ENCODE measurements at regions not wholly inside any gene's neighbourhood (a gene's known extent, or its start where the extent isn't known, plus 50 kb on each side); places are given as distances from the start of the nearest gene placed in this dataset.
"Not testable (repeated sequence)": the region's sequence is repeated elsewhere in the genome, so short reads cannot be mapped to it uniquely, and the experiment has no call there.

DNA sequence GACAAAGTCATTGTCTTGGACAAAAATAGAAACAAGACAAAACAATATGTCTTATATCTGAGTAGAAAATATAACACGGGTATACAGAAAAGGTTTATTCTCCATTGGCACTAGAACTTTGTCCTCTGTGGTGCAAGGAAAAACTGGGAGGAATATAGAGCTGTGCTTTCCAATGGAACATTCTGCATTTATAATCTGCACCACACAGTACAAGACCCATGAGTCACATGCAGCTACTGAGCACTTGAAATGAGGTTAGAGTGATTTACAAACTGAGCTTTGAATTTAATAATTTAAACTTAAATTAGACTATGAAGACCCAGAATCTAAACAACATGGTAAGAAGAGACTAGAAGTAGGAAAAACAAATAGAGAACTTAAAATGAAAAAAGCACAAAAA lies 86.1 kb downstream of the RAP2A start:
- DNase-seq (ENCODE audit: low spot score), result no peak

DNA sequence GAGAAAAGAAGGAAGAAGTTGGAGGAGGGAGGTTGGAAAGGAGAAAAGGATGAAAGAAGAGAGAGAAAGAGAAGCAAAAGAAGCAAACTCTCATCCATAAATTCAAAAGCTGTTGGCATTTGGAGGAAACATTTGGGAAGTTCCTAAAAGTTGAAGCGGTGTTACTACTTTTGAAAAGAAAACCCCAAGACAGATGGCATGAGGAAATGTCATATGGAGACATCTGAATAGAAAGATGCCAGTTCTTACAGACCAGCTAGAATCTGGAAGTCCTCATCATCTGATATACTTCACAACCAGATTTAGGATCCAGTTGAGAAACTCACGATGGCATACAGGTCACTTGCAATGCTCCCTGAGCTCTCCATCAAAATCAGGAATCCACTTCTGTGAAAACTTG lies 86.9 kb downstream of the RAP2A start:
- no peak for DNase-seq (ENCODE audit: low spot score)

DNA sequence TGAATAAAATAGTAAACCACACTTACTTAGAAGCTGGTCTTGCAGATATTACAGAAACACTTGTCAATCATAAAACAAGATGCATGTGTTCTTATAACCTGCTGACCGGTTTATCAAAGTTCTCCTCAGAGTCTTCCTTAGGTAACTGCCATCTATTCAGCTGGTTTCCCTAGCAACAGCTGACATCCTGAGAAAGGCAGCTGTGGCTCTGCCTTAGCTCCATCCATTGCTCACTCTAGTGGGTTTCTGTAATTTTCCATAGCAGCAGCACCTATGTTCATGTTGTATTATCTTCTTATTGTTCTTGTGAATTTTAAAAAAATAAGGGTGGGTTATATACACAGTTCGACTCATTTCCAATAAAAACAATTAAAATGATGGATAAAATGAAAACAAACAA lies 87.8 kb downstream of the RAP2A start:
- no peak for DNase-seq (ENCODE audit: low spot score)

DNA sequence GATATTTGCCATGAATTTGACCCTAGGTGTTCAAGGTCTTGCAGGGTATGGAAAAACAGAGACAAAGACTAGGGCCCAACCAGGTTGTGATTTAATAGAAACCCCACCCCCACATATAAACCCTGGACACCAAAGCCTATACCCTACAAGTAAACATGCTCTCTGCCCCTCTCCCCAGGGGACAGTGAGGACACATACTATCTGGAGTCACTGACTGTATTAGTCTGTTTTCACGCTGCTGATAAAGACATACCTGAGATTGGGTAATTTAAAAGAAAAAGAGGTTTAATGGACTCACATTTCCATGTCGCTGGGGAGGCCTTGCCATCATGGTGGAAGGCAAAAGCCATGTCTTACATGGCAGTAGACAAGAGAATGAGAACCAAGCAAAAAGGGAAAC lies 88.3 kb downstream of the RAP2A start:
- DNase-seq (ENCODE audit: low spot score), result no peak

DNA sequence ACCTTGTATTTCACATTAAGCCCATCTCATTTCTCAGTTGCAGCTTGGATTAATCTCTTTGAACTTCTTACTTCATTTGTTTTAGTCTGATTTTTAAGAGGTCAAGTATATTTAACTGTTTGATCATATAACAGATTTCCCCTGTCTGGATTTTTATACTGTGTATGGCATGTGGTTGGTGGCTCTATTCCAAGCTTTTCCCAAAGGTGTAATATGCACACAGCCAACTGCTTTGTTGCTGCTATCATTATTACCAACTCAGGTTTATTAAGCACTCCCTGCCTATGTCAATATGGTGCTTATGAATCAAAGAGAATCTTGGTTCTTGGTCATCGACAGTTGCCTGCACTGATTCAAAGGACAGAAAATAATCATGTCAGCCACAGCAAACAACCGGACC lies 92.6 kb downstream of the RAP2A start:
- no peak for DNase-seq (ENCODE audit: low spot score)

DNA sequence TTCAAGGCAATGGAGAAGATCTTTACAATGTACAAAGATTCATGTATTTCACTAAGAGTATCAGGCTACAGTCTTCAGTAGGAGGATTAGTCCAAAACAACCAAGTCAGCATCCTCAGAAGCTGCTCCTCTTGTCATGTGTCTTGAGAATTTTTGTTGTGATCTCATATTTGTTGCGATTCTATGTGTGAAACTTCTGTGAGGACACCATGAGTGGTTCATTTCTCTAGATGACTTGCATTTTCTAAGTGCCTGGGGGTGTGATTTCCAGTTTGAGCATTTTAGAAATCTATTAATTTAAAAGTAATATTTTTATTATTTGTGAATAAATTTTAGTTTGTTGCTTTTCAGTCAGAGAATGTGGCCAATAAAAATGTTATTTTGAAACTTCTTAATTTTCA lies 94.5 kb downstream of the RAP2A start:
- DNase-seq (ENCODE audit: low spot score), result no peak

DNA sequence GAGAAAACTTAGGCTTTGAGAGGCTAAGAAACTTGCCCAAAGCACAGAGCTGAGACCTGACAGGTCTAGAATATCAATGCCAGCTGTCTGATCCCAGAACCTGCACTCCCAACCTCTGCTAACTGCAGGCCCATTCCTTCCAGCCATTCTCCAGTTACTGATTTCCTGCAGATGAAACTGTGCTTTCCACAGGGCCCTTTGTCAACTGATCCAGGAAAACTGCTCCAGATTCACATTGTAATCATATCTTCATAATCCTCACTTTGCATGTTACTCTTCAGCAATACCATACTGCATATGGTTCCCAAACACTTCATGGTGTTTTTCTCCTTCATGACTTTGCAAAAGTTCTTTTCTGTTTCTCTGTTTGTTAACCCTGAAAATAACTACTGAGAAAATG lies 100.6 kb downstream of the RAP2A start:
- no peak for DNase-seq (ENCODE audit: low spot score)

DNA sequence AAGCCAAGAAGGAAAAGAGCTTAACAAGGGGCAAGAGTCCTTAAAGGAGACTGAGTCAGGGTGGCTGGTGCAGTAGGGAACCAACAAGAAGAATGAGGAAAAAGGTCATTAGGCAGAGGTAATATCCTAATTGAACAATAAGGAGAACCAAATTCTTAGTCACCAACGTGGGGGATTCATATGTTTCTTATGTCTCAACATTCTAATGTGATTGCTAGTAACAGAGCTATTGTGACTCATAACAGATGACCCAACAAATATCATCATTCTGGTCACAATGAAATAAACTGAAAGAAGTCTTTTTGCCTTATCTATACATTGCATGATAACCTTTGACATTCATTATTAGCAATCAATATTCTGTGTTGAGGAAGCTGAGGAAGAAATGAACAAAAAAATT lies 101.6 kb downstream of the RAP2A start:
- peak; percentile 14 for DNase-seq (ENCODE audit: low spot score)

DNA sequence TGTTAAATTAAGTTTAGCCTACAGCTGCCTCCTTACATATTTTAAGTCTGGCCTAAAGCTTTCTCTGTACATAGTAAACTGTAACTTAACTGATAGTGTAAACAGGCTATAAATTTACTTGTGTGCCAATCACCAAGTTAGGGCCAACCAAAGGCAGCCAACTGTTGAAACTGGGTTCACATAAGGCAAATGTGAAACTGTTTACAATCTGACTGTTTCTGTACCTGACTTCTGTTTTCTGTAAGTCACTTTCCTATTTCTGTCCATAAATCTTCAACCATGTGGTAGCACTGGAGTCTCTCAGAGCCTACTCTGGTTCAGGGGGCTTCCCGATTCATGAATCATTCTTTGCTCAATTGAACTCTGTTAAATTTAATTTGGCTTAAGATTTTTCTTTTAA lies 103.1 kb downstream of the RAP2A start:
- DNase-seq (ENCODE audit: low spot score), result no peak

DNA sequence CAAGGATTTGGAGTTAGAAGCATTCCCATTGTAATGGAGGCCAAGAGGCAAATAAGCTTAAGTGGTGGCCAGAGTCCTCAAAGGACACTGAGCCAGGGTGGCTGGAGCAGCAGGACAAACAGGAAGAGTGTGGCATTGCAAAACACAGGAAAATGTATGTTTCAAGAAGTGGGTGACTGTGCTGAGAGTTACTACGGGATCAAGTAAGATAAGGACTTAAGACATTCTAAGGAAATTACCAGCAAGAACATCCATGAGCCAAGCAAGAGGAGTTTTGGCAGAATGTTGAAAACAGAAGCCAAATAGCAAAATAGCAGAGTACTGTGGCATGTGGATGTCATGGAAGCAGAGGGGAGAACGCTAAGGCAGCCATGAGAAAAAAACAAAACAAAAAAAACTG lies 104.2 kb downstream of the RAP2A start:
- no peak for DNase-seq (ENCODE audit: low spot score)

DNA sequence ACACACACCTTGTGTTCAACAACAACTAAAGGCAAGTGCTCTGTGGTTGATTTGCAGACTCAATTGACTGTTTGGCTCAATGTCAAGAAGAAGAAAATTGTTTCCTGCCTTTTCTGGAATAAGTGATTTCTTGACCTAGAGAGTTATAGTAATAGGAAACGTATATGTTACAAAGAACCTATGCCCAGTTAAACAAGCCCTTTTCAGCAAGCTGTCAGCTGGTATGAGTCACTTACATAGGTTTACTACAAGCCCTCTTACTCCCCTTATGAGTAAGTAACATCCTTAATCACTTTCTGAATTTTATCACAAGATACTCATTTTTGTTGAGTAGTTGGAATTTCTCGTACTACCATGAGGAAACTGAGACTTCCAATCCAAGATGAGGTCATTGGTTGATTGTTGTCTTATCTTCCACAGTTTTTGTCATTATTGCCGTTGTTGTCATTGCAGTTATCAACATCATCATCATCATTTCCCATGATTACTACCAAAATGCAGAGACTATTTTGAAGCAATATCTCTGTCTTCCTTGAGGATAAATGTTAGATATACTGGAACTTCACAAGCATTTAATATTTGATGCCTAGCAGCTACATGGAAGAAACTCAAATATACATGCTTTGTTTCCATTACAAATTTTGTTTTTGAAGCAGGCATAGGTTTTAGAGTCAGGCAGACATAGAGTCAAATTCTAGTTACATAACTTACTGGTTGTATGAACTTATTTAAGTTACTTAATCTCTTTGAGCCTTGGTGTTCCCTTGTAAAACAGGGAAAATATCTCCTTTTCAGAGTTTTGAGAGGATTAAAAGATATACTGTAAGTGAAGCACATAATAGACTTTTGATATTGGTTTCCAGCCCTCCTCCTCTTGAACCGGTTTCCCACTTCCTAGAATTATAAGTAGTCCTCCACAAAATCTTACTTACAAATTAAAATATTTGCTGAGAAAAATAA lies 106.0 kb downstream of the RAP2A start:
- DNase-seq (ENCODE audit: low spot score), result no peak

DNA sequence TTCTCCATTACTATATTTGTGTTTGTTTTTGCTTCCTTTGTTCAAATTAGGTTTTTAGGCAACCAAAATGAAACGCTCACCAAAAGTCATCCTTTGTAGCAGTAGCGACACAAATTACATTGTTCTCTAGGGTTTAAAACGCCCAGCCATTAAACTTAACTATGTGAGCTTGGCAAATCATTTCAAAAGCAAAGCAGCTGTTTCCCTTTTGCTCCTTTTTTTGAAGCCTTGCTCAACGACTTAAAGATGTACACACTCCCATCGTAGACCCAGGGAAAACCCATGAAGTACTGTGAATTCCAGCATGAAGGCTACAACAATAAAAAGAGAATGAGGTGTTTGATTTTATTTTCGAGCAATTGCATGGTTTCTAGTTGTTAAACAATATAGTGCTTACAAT lies 106.7 kb downstream of the RAP2A start:
- no peak for DNase-seq (ENCODE audit: low spot score)

DNA sequence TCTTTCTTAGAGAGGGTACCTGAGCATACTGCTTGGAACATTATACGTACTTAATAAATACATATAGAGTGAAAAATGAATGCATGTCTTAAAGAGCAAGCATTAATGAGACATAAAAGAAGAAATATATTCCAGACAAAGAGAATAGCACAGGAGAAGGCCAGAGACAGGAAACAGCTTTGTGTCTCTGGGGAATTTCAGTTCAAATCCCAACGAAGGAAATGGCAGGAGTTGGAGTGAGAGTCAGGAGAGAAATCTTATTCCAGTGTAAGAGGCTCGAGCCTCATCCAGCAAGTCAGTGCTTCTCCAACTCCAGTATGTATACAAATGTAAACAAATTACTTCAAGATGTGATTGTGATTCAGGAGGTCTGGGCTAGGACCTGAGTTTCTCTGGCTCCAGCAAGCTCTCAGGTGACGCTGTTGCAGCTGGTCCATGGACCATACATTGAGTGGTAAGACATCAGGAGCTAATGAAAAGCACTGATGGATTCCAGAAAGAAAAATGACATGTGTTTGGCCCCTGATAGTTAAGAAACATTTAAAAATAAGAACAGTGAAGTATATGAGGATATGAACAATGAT lies 108.2 kb downstream of the RAP2A start:
- DNase-seq (ENCODE audit: low spot score), result no peak

DNA sequence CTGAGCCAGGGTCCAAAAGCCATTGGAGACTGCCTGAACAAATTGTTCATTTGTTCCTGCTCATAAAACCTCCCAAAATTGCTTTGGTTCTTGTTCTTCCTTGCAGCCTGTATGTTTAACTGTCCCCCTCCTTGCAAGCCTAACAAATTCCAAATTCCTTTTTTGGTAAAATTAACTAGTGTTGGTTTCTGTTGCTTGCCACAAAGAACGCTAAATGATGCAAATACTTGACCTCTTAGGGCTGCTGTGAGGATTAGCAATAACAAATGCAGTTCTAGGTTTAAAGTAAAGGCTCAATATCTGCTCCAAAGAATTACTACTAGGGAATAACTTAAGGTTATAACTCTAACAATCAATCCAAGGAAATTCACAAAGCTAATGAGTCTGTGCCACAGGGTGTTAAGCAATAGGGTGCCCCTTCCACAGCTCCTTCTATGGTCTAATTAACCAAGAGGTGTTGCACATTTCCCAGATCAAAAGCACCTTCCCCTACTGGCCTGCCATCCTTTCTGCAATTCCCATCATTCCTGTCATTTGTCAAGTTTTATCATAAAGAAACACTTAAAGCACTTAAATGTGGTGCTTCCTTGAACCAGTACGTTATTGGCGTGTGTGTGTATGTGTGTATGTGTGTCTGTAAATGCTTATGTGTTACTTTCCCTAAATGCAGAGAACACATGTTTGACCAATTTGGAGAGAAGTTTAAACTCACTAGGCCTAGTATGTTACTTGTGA lies 110.2 kb downstream of the RAP2A start:
- DNase-seq (ENCODE audit: low spot score), result no peak

DNA sequence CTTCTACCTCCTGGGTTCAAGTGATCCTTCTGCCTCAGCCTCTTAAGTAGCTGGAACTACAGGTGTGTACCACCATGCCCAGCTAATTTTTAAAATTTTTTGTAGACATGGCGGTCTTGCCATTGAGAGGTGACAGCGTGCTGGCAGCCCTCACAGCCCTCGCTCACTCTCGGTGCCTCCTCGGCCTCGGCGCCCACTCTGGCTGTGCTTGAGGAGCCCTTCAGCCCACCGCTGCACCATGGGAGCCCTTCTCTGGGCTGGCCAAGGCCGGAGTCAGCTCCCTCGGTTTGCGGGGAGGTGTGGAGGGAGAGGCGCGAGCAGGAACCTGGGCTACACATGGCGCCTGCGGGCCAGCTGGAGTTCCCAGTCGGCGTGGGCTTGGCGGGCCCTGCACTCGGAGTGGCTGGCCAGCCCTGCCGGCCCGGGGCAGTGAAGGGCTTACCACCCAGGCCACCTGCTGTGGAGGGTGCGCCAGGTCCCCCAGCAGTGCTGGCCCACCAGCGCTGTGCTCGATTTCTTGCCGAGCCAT lies 111.1 kb downstream of the RAP2A start:
- DNase-seq (ENCODE audit: low spot score), result not testable (repeated sequence)

DNA sequence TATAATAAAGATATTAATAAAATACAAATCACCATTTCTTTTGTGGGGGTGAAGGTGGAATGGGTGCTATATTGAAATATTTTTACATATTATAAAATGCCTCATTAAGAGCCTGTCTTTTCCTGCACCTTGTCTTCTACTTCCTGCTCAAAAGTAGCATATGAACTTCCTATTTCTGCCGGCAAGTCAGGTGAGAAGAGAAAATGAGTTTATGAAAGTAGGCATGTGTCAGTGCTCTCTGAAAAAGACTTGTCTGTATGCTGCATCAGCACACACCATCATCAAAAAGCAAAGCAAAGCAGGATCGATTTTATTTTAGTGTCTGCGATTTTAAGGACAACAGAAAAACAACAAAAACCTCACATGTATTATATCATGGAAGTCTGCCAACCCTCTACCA lies 114.2 kb downstream of the RAP2A start:
- no peak for DNase-seq (ENCODE audit: low spot score)

DNA sequence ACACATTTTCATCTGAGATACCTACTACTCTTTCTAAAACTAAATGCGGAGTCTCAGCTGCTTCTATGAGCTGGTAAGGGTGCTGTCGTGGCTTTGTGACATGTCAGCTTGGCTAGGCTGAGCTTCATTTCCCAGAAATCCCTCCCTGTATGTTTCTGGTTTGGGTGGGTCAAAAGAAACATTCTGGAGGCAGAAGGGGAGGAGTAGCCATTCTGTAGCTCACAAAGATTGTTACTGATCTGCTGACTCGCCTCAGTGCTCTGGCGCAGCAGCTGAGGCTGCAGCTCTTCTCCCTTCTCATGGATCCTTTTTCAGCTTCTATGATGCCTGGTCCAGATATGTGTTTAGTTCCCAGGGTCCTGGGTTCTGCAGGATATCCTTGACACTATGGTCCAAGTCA lies 114.7 kb downstream of the RAP2A start:
- DNase-seq (ENCODE audit: low spot score), result no peak

DNA sequence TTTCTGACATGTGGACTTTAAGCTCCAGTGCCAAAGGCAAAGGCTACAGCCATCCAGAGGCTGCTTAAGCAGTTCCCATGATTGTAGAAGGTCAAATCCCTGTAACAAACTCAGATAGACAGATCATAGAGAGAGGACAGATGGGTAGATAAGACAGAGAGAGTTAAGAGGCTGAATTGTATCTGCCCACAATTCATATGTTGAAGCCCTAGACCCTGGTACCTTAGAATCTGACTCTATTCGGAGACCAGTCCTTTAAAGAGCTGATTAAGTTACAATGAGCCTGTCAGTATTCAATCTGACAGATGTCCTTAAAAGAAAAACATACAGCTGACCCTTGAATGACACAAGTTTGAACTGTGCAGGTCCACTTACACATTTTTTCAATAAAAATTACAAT lies 115.2 kb downstream of the RAP2A start:
- no peak for DNase-seq (ENCODE audit: low spot score)

DNA sequence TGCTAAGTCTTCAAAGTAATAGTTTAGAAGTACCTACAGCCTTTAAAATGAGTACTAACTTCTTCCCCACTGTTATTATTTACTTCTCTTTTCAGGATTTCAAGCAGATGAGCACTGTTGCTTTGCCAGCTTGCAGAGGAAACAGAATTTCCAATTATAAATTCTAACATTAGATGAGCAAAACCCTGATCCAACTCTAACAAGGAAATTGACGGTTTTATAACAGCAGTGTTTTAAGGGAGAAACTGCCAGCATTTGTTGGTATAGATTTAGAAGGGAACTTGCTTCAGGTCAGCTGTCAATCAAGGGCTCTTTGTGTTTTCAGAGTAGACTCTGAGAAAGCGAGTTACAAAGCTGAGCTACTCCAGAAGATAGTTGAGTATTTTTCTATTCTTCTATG lies 120.5 kb downstream of the RAP2A start:
- DNase-seq (ENCODE audit: low spot score), result no peak

DNA sequence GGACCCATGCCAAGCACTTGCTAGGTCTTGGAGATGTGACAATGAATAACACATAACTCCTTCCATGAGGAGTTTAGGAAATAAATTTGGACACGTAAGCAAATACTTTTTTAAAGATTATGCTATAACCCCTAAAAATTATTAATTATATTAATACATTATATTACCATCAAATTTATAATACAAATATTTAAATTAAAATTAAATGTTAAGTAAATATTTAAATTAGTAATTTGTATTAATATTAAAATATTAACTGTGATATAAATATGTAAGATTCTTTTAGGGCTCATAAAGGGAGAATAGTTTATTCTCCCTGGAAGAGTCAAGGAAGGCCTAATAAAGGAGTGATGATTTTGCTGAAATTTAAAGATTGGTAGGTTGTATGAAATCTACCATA lies 121.1 kb downstream of the RAP2A start:
- no peak for DNase-seq (ENCODE audit: low spot score)

DNA sequence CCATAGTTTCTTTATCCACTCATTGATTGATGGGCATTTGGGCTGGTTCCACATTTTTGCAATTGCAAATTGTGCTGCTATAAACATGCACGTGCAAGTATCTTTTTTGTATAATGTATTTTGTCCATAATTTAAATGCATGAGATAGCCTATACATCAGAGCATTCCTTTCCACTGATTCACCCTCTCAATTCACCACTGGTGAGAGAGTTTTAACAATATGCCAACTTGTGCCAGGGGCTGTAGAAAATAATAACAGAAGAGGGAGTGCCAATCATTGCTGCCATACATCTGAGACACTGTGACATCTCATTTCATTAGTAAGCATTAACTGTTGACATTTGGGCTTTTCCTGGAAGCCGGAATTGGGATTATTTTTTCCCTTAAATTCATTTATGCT lies 125.1 kb downstream of the RAP2A start:
- no peak for DNase-seq (ENCODE audit: low spot score)

DNA sequence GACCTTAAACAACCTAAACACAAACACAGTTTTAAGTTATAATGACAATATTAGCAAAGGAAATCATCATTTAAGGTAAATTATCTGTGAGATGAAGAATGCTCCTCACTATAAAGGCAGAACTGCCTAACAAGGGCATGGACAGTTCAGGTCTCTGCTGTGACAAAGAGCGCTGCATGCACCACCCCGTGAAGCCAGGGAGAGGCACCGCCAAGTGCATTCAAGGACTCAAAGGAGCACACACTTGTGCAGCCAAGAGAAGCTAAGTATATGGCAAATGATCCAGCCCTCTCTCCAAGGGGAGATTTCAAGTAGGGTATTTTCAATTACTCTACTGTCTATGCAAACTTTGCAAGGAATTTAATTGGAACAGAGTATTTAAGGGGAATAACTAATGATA lies 126.0 kb downstream of the RAP2A start:
- no peak for DNase-seq (ENCODE audit: low spot score)

DNA sequence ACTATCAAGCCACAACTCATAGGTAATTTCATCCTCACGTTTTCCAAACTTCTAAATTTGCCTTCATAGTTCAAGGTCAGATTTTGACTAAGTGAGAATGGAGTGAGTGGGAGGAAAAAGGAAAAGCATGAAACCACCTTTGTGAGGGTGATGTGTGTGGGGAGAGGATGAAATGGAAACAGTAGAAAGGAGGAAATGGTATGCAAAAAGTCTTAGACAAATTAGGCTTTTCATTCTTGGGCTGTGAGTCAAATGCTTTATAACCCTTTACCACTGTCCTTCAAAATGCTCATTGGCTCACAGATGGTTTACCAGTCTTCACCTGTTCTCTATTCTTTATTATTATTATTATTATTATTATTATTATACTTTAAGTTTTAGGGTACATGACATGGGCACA lies 127.2 kb downstream of the RAP2A start:
- no peak for DNase-seq (ENCODE audit: low spot score)

Measured in kidney tubule cell (primary cell).